GM12878 (cell line): ENCODE measurements at regions not wholly inside any gene's neighbourhood (a gene's known extent, or its start where the extent isn't known, plus 50 kb on each side); places are given as distances from the start of the nearest gene placed in this dataset.

Source experiments
- ATAC-seq: fragments of 200-7000 bp; cut with Tn5 transposase; 3 replicates; pipeline ENCODE4 v1.9.1; 2020; ENCODE audit warnings: mild to moderate bottlenecking, moderate library complexity
- BruUV-seq: library from RNA; stranded (reverse); fragments of 400-500 nt; replicated peaks from 2 replicates; lab custom pipeline; 2021; lab: Mats Ljungman, UMichigan
- CTCF ChIA-PET: fragments of 300-600 bp; sonication (Branson Sonifier 250); formaldehyde crosslinking; extraction: SDS; loops from one replicate; lab custom pipeline; 2021; ENCODE audit warnings: inconsistent platforms; lab: Yijun Ruan, JAX
- POLR2A ChIA-PET: fragments of 350-600 bp; formaldehyde crosslinking; extraction: SDS; loops from one replicate; lab custom pipeline; 2021; ENCODE audit warnings: inconsistent platforms; lab: Charles Lee
- RAD21 ChIA-PET: fragments of 300-600 bp; sonication (Branson Sonifier 250); formaldehyde crosslinking; loops from one replicate; lab custom pipeline; 2023; ENCODE audit warnings: antibody characterized with exemption; ENCODE audit not compliant: unreplicated experiment; lab: Charles Lee
- SMC1A ChIA-PET: fragments of 300-600 bp; sonication (Branson Sonifier 250); formaldehyde crosslinking; loops from one replicate; lab custom pipeline; 2023; ENCODE audit not compliant: unreplicated experiment, uncharacterized antibody; lab: Charles Lee
- DNase-seq: peaks from one replicate; pipeline ENCODE4 v3.0.0-alpha.2; 2011; ENCODE audit warnings: low read depth, low spot score
- FAIRE-seq: peaks from 3 replicates; lab custom pipeline; 2011; peaks lifted over from hg19 to GRCh38; lab: Jason Lieb, UNC
- H2AFZ ChIP-seq: 2 replicates; pipeline ENCODE4 v1.6.0; 2011; ENCODE audit warnings: low read depth, low read length, control low read depth; ENCODE audit not compliant: control insufficient read depth
- H3K27ac ChIP-seq: 2 replicates; pipeline ENCODE4 v1.5.1; 2011; ENCODE audit warnings: control low read depth; ENCODE audit not compliant: control insufficient read depth, insufficient read depth
- H3K27me3 ChIP-seq, 2 experiments: replicated peaks in 1 of 2; 2 replicates each; pipeline versions ENCODE4 v1.6.0 to v1.6.1; 2011; ENCODE audit warnings: low read length in 1 of 2; ENCODE audit not compliant: control insufficient read depth in 2 of 2, insufficient read depth in 2 of 2
- H3K36me3 ChIP-seq, 2 experiments: 2 replicates each; pipeline ENCODE4 v1.5.1; 2011; ENCODE audit warnings: low read length in 1 of 2; ENCODE audit not compliant: control insufficient read depth in 2 of 2, insufficient read depth in 2 of 2
- H3K4me1 ChIP-seq: 2 replicates; pipeline ENCODE4 v1.6.1; 2011; ENCODE audit warnings: mild to moderate bottlenecking, low read length, moderate library complexity, mixed read lengths; ENCODE audit not compliant: control insufficient read depth, insufficient read depth
- H3K4me2 ChIP-seq: 2 replicates; pipeline ENCODE4 v1.6.0; 2011; ENCODE audit warnings: control low read depth; ENCODE audit not compliant: control insufficient read depth, insufficient read depth
- H3K4me3 ChIP-seq: fragments of 200-600 bp; sonication (generic); 2 replicates; pipeline ENCODE4 v1.5.1; 2016
- H3K79me2 ChIP-seq: 2 replicates; pipeline ENCODE4 v1.6.0; 2011; ENCODE audit warnings: low read length; ENCODE audit not compliant: control insufficient read depth, insufficient read depth
- H3K9ac ChIP-seq: 2 replicates; pipeline ENCODE4 v1.8.0; 2011; ENCODE audit warnings: low read length, control low read depth, mixed read lengths; ENCODE audit not compliant: control insufficient read depth, insufficient read depth
- H3K9me3 ChIP-seq: replicated peaks from 3 replicates; pipeline ENCODE4 v1.5.1; 2011; ENCODE audit warnings: mild to moderate bottlenecking, low read length; ENCODE audit not compliant: control insufficient read depth, insufficient read depth
- H4K20me1 ChIP-seq: 2 replicates; pipeline ENCODE4 v1.6.0; 2011; ENCODE audit not compliant: control insufficient read depth, insufficient read depth
- CBFB ChIP-seq: IDR thresholded peaks from 2 replicates; pipeline ENCODE4 v1.6.1; 2016; ENCODE audit warnings: antibody characterized with exemption, low read depth
- CREM ChIP-seq: IDR thresholded peaks from 2 replicates; pipeline ENCODE4 v1.6.1; 2014; ENCODE audit warnings: antibody characterized with exemption, low read depth
- E2F4 ChIP-seq: IDR thresholded peaks from 2 replicates; pipeline ENCODE4 v1.6.1; 2012; ENCODE audit warnings: low read depth, low read length, improper control_type of control experiment
- E2F8 ChIP-seq: fragments of 450-650 bp; IDR thresholded peaks from 2 replicates; pipeline ENCODE4 v1.6.1; 2018; ENCODE audit warnings: mild to moderate bottlenecking, low read depth, moderate library complexity; ENCODE audit not compliant: partially characterized antibody
- FOXM1 ChIP-seq: IDR thresholded peaks from 2 replicates; pipeline ENCODE4 v1.6.1; 2012; ENCODE audit warnings: low read depth, mild to moderate bottlenecking, inconsistent platforms, low read length, moderate library complexity
- HCFC1 ChIP-seq: fragments of 150-350 bp; IDR thresholded peaks from 2 replicates; pipeline ENCODE4 v1.6.1; 2014; ENCODE audit warnings: low read length
- JUNB ChIP-seq: IDR thresholded peaks from 2 replicates; pipeline ENCODE4 v1.6.1; 2016; ENCODE audit warnings: antibody characterized with exemption, mild to moderate bottlenecking
- NFYB ChIP-seq: IDR thresholded peaks from 2 replicates; pipeline ENCODE4 v1.6.1; 2011; ENCODE audit warnings: low read depth, mild to moderate bottlenecking, low read length, improper control_type of control experiment, moderate library complexity; ENCODE audit not compliant: insufficient read depth
- NKRF ChIP-seq: fragments of 450-650 bp; conservative IDR thresholded peaks from 2 replicates; pipeline ENCODE4 v1.6.1; 2017; ENCODE audit warnings: mild to moderate bottlenecking, moderate library complexity
- NRF1 ChIP-seq: conservative IDR thresholded peaks from 2 replicates; pipeline ENCODE4 v1.6.1; 2011; ENCODE audit warnings: mild to moderate bottlenecking, low read depth, low read length, improper control_type of control experiment
- SREBF1 ChIP-seq: IDR thresholded peaks from 2 replicates; pipeline ENCODE4 v1.6.1; 2012; ENCODE audit warnings: mild to moderate bottlenecking, low read length
- ZBTB40 ChIP-seq: fragments of 450-650 bp; IDR thresholded peaks from 2 replicates; pipeline ENCODE4 v1.6.1; 2016; ENCODE audit warnings: mild to moderate bottlenecking, moderate library complexity, borderline replicate concordance
- ZZZ3 ChIP-seq: IDR thresholded peaks from 2 replicates; pipeline ENCODE4 v1.6.1; 2011; ENCODE audit warnings: low read depth; ENCODE audit not compliant: control insufficient read depth, insufficient read length
- WGBS: methylation state at CpG from one replicate; pipeline ENCODE4 v1.1.6; 2016; ENCODE audit warnings: low lambda C conversion rate; ENCODE audit not compliant: insufficient replicate concordance, insufficient coverage; ENCODE audit errors: missing lambda C conversion rate; 5-methylcytosine and 5-hydroxymethylcytosine counted together
- in situ Hi-C: fragments of 300-500 bp; cut with MboI; formaldehyde crosslinking; loops from 9 replicates; pipeline ENCODE4 v1.14.3; 2018; ENCODE audit warnings: mixed read lengths
- intact Hi-C: fragments of 100-400 bp; cut with micrococcal nuclease; formaldehyde crosslinking; loops from one replicate; pipeline ENCODE4 v1.14.2; 2022; ENCODE audit not compliant: unreplicated experiment
- TF ChIP-seq, protein P1 (sequence below): IDR thresholded peaks from 2 replicates; pipeline ENCODE4 v1.6.1; 2011; ENCODE audit warnings: low read depth, low read length, improper control_type of control experiment, borderline replicate concordance

- H3K4me2 ChIP-seq, result no peak overlapping the region
- SMC1A ChIA-PET, result interaction anchor here (0.8 kb wide), 1 partner anchor 186 kb away, joined by 3 read pairs; no protein-coding TSS in a partner anchor
- intact Hi-C loops, result no loop called here
- H2AFZ ChIP-seq, result no peak overlapping the region
- in situ Hi-C loops, result no loop called here
- CTCF ChIA-PET, result no interaction called here
- no peak overlapping the region for H3K9ac ChIP-seq
- DNase-seq (peak; percentile 25), ATAC-seq (peak; percentile 74), FAIRE-seq (peak; percentile 41)
- H3K27me3 ChIP-seq, result no peaks in the 10 kb centered on the region
- WGBS, result 74% methylated on average over 4 of the region's 4 CpGs
- H3K4me3 ChIP-seq, result no peak overlapping the region
- no peaks in the 10 kb centered on the region for H3K36me3 ChIP-seq
- POLR2A ChIA-PET, result no interaction called here
- RAD21 ChIA-PET, result no interaction called here
- H3K9me3 ChIP-seq, result no peaks in the 10 kb centered on the region
- H3K27ac ChIP-seq, result no peak overlapping the region
- H3K4me1 ChIP-seq, result peaks cover 14% of the 10 kb centered on the region
- BruUV-seq, result no TSS peak
- H4K20me1 ChIP-seq, result no peaks in the 10 kb centered on the region
- H3K79me2 ChIP-seq, result no peaks in the 10 kb centered on the region
- TF ChIP-seq NRF1, result no peak
- no peak for TF ChIP-seq ZZZ3
- TF ChIP-seq CREM, result no peak
- no peak for TF ChIP-seq ZBTB40
- TF ChIP-seq NFYB, result no peak
- TF ChIP-seq CBFB, result no peak
- TF ChIP-seq E2F4, result no peak
- TF ChIP-seq, protein P1, sequence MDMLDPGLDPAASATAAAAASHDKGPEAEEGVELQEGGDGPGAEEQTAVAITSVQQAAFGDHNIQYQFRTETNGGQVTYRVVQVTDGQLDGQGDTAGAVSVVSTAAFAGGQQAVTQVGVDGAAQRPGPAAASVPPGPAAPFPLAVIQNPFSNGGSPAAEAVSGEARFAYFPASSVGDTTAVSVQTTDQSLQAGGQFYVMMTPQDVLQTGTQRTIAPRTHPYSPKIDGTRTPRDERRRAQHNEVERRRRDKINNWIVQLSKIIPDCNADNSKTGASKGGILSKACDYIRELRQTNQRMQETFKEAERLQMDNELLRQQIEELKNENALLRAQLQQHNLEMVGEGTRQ, result no peak
- no peak for TF ChIP-seq NKRF
- TF ChIP-seq SREBF1, result no peak
- peak; percentile 37; the same call in 1 of the 2 replicates for TF ChIP-seq JUNB
- no peak for TF ChIP-seq E2F8
- no peak for TF ChIP-seq FOXM1
- no peak for TF ChIP-seq HCFC1
Observed at GRCh38 chr6:126180585-126180984, 159.3 kb upstream of the CENPW start.
